Upper lobe of right lung (tissue), 1 donor: ENCODE measurements at regions not wholly inside any gene's neighbourhood (a gene's known extent, or its start where the extent isn't known, plus 50 kb on each side); places are given as distances from the start of the nearest gene placed in this dataset.

ENCODE experiments used
- ATAC-seq: fragments of 200-7000 bp; cut with Tn5 transposase; one replicate; pipeline ENCODE4 v1.9.1; 2020; ENCODE audit warnings: mild to moderate bottlenecking, moderate library complexity
- DNase-seq: peaks from one replicate; pipeline ENCODE4 v3.0.0-alpha.2; 2020
- H3K27ac ChIP-seq: fragments of 200-600 bp; one replicate; pipeline ENCODE4 v1.8.0; 2022
- H3K27me3 ChIP-seq: fragments of 200-600 bp; one replicate; pipeline ENCODE4 v1.8.0; 2022; ENCODE audit warnings: mild to moderate bottlenecking
- H3K36me3 ChIP-seq: fragments of 200-600 bp; one replicate; pipeline ENCODE4 v1.8.0; 2022
- H3K4me1 ChIP-seq: fragments of 200-600 bp; one replicate; pipeline ENCODE4 v1.8.0; 2022
- H3K4me3 ChIP-seq: fragments of 200-600 bp; one replicate; pipeline ENCODE4 v1.8.0; 2022; ENCODE audit warnings: mild to moderate bottlenecking
- H3K9me3 ChIP-seq: fragments of 200-600 bp; one replicate; pipeline ENCODE4 v1.8.0; 2022
- intact Hi-C: fragments of 100-400 bp; cut with DNase I; formaldehyde crosslinking; loops from one replicate; pipeline ENCODE4 v1.11.0; 2022
- TF ChIP-seq, protein P1 (sequence below): fragments of 200-600 bp; IDR thresholded peaks from one replicate; pipeline ENCODE4 v1.8.0; 2022; ENCODE audit warnings: antibody characterized with exemption
- donor health status: DM: no; HTN: yes; CAD: no; lungs with severe emphysema.

- no peaks in the 10 kb centered on the region for H3K9me3 ChIP-seq
- intact Hi-C loops, result no loop called here
- H3K4me3 ChIP-seq, result no peak overlapping the region
- no peaks in the 10 kb centered on the region for H3K4me1 ChIP-seq
- H3K36me3 ChIP-seq, result no peaks in the 10 kb centered on the region
- no peaks in the 10 kb centered on the region for H3K27me3 ChIP-seq
- H3K27ac ChIP-seq, result no peak overlapping the region
- no peak for DNase-seq
- ATAC-seq, result no peak
- TF ChIP-seq, protein P1, sequence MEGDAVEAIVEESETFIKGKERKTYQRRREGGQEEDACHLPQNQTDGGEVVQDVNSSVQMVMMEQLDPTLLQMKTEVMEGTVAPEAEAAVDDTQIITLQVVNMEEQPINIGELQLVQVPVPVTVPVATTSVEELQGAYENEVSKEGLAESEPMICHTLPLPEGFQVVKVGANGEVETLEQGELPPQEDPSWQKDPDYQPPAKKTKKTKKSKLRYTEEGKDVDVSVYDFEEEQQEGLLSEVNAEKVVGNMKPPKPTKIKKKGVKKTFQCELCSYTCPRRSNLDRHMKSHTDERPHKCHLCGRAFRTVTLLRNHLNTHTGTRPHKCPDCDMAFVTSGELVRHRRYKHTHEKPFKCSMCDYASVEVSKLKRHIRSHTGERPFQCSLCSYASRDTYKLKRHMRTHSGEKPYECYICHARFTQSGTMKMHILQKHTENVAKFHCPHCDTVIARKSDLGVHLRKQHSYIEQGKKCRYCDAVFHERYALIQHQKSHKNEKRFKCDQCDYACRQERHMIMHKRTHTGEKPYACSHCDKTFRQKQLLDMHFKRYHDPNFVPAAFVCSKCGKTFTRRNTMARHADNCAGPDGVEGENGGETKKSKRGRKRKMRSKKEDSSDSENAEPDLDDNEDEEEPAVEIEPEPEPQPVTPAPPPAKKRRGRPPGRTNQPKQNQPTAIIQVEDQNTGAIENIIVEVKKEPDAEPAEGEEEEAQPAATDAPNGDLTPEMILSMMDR, result no peak
Measured at GRCh38 chr4:187016101-187016500, 292.4 kb upstream of the FAT1 start.

DNA sequence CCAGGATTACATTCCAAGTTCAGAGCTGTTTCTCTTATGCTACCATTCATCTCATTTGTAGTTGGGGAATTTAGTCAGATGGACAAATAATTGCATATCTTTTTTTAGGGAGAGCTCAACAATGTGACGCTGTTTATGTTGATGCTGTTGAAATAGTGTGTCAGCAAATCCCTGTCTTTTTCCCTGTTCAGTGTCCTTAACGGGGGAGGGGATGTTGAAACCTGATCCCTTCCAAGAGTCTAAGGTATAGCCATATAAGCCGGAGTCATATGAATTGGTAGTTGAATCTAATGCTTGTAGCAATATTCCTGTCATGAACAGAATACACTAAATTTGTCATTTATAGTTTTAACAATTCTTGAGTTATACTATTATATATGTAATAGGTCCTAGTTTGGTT lies 293.5 kb upstream of the FAT1 start:
- TF ChIP-seq, protein P1, result no peak
- no peak overlapping the region for H3K27ac ChIP-seq
- no peaks in the 10 kb centered on the region for H3K36me3 ChIP-seq
- no peaks in the 10 kb centered on the region for H3K9me3 ChIP-seq
- H3K27me3 ChIP-seq, result no peaks in the 10 kb centered on the region
- no peak for DNase-seq
- H3K4me1 ChIP-seq, result no peaks in the 10 kb centered on the region
- ATAC-seq, result no peak
- intact Hi-C loops, result no loop called here
- H3K4me3 ChIP-seq, result no peak overlapping the region

GRCh38 chr4:187019896-187020295 lies 296.2 kb upstream of the FAT1 start:
- intact Hi-C loops, result no loop called here
- Histone ChIP-seq H3K4me1 (no peaks in the 10 kb centered on the region), H3K36me3 (no peaks in the 10 kb centered on the region), H3K27me3 (no peaks in the 10 kb centered on the region), H3K4me3 (no peak overlapping the region), H3K9me3 (no peaks in the 10 kb centered on the region), H3K27ac (no peak overlapping the region)
- ATAC-seq (no peak), DNase-seq (no peak)
- TF ChIP-seq, protein P1, result no peak

GRCh38 chr4:187020676-187021075 lies 297.0 kb upstream of the FAT1 start:
- TF ChIP-seq, protein P1, result no peak
- intact Hi-C loops, result no loop called here
- no peaks in the 10 kb centered on the region for H3K9me3 ChIP-seq
- ATAC-seq, result no peak
- no peak overlapping the region for H3K27ac ChIP-seq
- H3K36me3 ChIP-seq, result no peaks in the 10 kb centered on the region
- H3K27me3 ChIP-seq, result no peaks in the 10 kb centered on the region
- no peaks in the 10 kb centered on the region for H3K4me1 ChIP-seq
- no peak overlapping the region for H3K4me3 ChIP-seq
- DNase-seq, result no peak

DNA sequence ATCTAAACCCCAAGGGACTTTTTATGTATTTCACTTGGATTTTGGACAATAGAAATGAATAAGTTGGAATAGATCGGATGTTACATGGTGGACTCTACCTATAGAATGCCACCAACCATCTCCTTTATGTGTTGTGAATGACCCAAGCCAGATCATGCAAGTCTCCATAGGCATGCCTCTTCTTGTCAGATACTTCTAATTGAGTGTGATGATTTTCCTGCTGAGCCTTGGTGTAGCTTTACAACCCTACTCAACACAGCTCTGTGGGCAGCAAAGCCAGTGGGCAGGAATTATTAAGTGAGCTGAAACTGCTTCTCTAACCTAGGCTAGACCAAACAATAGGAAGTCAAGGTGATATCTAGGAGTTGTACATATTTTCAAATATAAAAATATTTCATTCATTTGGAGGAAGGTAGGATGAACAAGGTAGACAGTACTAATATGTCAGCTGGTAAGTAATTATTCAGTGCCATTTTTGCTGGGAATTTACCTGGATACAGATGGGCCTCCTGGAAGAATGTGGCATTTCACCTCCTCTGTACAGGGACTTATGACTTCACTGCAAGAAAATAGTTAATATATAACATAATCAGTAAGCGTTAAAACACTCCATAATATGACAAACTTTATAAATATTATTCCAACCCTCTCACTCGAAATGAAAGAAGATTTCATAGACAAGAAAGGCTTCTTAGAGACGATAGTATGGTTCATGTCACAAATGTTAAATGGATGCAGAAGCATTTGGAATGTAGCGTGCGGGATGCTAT lies 298.0 kb upstream of the FAT1 start:
- TF ChIP-seq, protein P1, result no peak
- intact Hi-C loops, result no loop called here
- Histone ChIP-seq H3K4me3 (no peak overlapping the region), H3K36me3 (no peaks in the 10 kb centered on the region), H3K4me1 (no peaks in the 10 kb centered on the region), H3K27me3 (no peaks in the 10 kb centered on the region), H3K9me3 (no peaks in the 10 kb centered on the region), H3K27ac (no peak overlapping the region)
- DNase-seq (no peak), ATAC-seq (no peak)

DNA sequence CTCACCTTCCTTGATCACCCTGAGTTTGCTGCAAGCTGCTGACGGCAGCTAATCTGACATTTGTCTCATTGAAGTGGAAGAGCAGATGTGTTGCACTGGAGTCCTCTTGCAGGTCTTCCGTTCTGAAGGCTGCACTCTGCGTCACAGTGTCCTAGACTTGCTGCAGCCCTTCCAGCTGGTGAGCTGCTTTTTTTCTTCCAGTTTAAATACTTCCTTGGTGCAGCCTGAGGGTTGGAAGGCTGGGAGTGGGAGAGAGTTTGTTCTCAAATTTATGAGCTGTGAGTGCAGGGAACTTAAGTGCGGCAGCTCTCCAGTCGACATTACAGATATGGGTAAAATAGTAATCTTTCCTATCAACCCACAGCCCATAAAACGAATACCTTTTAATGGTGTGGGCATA lies 303.6 kb upstream of the FAT1 start:
- intact Hi-C loops, result no loop called here
- Histone ChIP-seq H3K9me3 (no peaks in the 10 kb centered on the region), H3K27ac (no peak overlapping the region), H3K27me3 (no peaks in the 10 kb centered on the region), H3K4me1 (no peaks in the 10 kb centered on the region), H3K4me3 (no peak overlapping the region), H3K36me3 (no peaks in the 10 kb centered on the region)
- ATAC-seq (no peak), DNase-seq (no peak)
- TF ChIP-seq, protein P1, result no peak
